ENCODE measurements at regions not wholly inside any gene's neighbourhood (a gene's known extent, or its start where the extent isn't known, plus 50 kb on each side); places are given as distances from the start of the nearest gene placed in this dataset.

DNA sequence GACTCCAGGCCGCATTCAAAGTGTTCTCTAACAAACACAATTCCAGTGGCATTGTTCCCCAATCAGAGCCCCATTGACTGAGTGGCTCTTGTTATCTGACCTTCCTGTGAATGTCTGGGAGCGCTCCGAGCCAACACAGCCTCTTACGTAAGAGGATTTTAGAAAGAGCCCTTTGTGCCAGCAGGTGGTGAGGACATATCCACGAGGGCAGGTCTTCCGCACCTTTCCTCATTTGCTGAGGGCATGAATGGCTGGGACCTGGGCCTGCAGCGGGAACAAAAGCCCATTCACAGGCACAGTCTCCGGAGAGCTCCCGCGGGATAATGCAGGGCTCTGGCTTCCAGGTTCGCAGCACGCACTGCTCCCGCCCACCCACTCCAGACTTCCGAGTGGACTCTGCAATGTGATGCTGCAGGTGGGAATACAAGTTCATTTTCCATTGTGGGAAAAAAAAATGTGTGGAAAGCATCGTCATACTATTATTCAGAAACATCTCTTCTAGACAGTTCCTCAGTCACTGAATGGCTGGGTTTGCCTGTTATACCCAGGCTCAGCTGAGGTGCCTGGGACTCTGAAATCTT is 295.0 kb upstream of the IGFBP3 start:
- TF ChIP-seq, protein P1, sequence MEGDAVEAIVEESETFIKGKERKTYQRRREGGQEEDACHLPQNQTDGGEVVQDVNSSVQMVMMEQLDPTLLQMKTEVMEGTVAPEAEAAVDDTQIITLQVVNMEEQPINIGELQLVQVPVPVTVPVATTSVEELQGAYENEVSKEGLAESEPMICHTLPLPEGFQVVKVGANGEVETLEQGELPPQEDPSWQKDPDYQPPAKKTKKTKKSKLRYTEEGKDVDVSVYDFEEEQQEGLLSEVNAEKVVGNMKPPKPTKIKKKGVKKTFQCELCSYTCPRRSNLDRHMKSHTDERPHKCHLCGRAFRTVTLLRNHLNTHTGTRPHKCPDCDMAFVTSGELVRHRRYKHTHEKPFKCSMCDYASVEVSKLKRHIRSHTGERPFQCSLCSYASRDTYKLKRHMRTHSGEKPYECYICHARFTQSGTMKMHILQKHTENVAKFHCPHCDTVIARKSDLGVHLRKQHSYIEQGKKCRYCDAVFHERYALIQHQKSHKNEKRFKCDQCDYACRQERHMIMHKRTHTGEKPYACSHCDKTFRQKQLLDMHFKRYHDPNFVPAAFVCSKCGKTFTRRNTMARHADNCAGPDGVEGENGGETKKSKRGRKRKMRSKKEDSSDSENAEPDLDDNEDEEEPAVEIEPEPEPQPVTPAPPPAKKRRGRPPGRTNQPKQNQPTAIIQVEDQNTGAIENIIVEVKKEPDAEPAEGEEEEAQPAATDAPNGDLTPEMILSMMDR (conservative IDR thresholded peaks at IDR 0.05; ENCODE audit: low read depth, low read length) = no peak
- peak; percentile 77 for DNase-seq (ENCODE audit: low read depth)
- H3K4me3 ChIP-seq (ENCODE audit: low read length) = no peak overlapping the region

DNA sequence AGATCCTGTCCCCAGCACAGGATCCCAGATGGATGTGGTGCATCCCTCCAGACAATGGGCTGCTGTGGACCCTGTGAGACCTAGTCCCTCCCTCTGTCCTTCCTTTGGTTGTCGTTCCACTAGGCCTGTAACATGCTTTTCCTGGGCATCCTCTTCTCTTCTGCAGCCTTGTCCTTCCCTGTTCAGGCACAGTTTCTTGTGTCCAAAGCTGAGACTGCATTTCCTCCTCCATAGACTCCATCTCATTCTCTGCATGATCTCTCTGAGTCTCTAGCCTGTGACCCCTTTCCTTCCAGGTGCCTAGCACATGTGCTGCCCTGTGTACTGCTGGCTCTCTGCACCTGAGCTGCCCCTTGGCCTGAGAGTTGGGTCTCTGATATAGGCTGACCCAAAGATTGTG is 293.5 kb upstream of the IGFBP3 start:
- H3K4me3 ChIP-seq (ENCODE audit: low read length) = no peak overlapping the region
- DNase-seq (ENCODE audit: low read depth) = no peak
- TF ChIP-seq, protein P1 (conservative IDR thresholded peaks at IDR 0.05; ENCODE audit: low read depth, low read length) = no peak

DNA sequence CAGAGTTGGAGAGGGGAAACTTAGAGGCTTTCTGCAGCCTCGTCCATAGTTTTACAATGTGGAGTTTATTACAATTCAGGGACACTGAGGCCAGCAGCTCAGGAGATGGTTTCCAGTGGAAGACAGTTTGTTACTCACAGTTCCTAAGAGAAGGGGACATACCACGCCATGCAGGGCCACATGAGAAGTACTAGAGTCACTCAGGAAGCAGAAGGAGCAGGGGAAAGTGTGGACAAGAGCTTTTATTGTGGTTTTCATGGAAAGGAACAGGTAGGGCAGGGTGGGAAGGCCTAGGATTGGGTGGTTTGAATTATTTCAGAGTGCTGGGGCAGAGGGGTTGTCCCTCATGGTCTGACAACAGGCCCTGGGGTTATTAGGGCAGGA is 292.1 kb upstream of the IGFBP3 start:
- TF ChIP-seq, protein P1 (conservative IDR thresholded peaks at IDR 0.05; ENCODE audit: low read depth, low read length) = no peak
- no peak overlapping the region for H3K4me3 ChIP-seq (ENCODE audit: low read length)
- no peak for DNase-seq (ENCODE audit: low read depth)

DNA sequence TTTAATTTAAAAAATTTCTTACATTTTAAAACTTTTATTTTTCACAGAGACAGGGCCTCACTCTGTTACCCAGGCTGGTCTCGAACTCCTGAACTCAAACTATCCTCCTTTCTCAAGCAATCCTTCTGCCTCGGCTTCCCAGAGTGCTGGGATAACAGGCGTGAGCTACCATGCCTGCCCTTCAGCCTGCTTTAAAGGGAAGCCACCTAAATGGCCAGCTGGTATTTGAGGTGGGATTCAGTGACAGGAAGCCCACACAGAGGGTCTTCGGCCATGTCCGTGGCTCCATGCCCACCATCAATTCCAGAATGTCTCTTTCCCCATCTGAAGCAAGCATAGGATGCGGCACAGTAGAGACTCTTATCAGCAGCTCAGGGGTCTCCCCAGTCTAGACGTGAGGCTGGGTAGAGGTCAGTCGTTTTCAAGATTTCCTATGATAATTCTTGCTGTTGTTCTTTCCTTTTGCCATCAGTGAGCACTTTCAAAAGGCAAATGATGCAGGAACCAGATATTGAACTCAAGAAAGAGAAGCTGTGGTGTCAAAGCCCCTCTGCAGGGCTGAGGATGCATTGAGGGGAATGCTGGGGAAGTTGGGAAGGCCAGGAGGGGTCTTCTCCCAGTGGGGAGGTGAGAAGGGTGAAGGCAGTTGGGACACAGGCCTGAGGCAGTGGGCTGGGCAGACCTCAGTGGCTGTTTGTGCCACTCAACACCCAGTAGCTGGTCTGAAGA is 291.5 kb upstream of the IGFBP3 start:
- TF ChIP-seq, protein P1 (conservative IDR thresholded peaks at IDR 0.05; ENCODE audit: low read depth, low read length) = no peak
- no peak for DNase-seq (ENCODE audit: low read depth)
- no peak overlapping the region for H3K4me3 ChIP-seq (ENCODE audit: low read length)

DNA sequence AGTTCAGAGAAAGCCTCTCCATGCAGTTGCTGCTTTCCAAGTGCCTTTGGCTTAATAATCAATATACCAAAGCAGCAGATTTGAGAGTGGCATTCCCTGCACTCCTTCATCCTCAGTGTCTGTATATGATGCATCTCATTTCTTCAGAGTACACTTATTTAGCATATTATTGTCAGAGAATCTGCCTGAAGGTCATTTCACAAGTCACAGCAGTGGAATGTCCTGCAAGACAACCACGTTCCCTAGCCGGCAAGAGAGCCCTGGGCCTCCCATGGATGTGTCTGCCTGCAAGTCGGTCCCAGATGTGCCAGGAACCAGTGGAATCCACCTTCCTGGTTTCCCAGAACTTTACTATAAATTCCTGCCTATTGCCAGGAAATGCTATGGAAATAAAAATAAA is 289.4 kb upstream of the IGFBP3 start:
- TF ChIP-seq, protein P1 (conservative IDR thresholded peaks at IDR 0.05; ENCODE audit: low read depth, low read length) = no peak
- H3K4me3 ChIP-seq (ENCODE audit: low read length) = no peak overlapping the region
- no peak for DNase-seq (ENCODE audit: low read depth)

DNA sequence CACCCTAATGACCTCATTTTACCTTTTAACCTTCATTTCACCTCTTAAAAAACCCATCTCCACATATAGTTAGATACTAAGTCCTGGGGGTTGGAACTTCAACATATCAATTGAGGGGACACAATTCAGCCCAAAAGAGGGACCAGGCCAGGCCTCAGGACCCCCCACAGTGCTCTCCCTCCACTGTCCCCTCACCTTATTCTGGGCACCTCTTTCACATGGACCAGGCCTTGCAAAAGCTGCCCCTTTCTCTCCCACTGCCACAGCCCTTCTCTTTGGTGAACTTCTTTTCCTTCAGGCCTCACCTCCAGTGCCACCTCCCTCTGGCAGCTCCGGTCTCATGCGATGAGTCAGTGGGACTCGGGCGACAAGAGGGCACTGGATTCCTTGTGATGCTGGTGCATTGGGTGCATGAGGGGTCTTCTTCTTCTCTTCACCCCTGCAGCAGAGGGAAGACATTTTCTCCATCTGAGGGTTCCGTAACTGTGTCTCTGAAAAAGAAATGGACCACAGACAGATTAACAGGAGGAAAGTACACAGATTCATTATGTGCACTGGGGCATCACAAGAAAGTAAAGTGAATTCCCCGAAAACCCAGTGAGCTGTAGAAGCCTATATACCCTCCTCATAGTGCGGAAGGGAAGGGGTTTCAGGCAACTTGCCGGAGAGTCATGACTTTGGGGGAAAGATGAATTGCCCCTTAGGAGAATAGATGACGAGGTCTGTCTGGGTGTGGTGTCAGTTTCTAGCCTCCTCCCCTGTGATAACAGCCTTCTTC is 288.7 kb upstream of the IGFBP3 start:
- H3K4me3 ChIP-seq (ENCODE audit: low read length) = no peak overlapping the region
- TF ChIP-seq, protein P1 (conservative IDR thresholded peaks at IDR 0.05; ENCODE audit: low read depth, low read length) = no peak
- no peak for DNase-seq (ENCODE audit: low read depth)

Data from retinal pigment epithelial cell (primary cell).